ENCODE measurements at regions not wholly inside any gene's neighbourhood (a gene's known extent, or its start where the extent isn't known, plus 50 kb on each side); places are given as distances from the start of the nearest gene placed in this dataset.

DNA sequence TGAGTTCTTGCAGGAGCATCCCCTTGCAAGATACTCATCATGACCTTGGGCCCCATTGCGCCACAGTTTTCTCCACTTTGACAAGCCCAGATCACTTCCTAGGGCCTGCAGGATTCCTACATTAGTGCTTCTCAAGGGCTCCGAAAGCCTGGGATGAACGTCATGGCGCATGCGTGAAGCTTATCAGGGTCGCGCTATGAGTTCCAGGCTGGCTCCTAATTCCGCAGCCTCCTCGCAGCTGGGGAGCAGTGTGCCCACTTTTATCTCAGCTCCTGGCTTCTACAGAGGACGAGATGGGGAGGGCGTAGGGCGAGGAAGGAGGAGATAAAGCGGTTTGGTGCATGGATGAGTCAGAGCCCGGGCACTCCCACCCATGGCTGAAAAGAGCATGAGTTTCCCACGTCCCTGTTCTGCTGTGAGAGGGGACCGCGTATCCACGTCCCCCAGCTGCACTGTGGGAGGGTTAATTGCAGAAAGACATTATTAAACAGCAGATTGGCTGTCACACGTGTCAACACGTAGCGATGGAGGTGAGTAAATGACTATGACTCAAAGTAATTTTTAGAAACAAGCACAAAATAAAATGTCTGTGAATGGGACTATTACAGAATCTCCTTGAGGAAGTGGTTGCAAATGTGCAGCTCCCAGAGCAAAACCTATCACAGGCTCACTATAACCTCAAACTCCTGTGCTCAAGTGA, 72.9 kb upstream of the DSP start:
- no peak for TF ChIP-seq CTCF (IDR thresholded peaks at IDR 0.05)
- no peak for TF ChIP-seq POLR2A (IDR thresholded peaks at IDR 0.05)
- no peak for TF ChIP-seq EP300 (IDR thresholded peaks at IDR 0.05)
- intact Hi-C loops (cut with DNase I) = no loop called here
- no peaks in the 10 kb centered on the region for H3K27me3 ChIP-seq
- peak overlapping the region; percentile 20 for H3K4me3 ChIP-seq
- WGBS, 3 donors = 1 to 7% (median 1%) methylated on average over 21 of the region's 21 CpGs
- no peak overlapping the region for H3K27ac ChIP-seq
- H3K36me3 ChIP-seq = no peaks in the 10 kb centered on the region
- peak; percentile 30 to 76 (median 65) for DNase-seq
- H3K9me3 ChIP-seq = no peaks in the 10 kb centered on the region
- peaks cover 3% of the 10 kb centered on the region for H3K4me1 ChIP-seq (ENCODE audit: insufficient read depth)

DNA sequence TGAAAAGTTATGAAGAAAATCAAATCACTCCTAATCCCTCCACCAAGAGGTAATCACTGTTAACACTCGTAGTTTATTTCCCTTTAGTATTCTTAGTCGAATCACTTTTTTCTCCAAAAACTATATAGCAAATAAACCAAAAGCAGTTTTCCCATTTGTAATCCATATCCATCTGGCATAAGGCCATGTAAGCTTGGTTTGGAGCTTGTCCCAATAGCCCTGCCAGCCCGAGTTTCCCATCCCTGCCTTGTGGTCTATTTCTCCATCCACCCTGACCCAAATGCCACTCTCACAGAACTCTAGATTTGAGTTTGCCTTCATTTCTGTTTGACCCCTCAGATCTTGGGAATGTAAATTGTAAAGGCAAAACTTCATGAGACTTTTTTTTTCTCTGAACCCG, 71.8 kb upstream of the DSP start:
- WGBS, 3 donors = 30 to 38% (median 30%) methylated on average over 4 of the region's 4 CpGs
- H3K36me3 ChIP-seq = no peaks in the 10 kb centered on the region
- H3K4me1 ChIP-seq (ENCODE audit: insufficient read depth) = peaks cover 3% of the 10 kb centered on the region
- intact Hi-C loops (cut with DNase I) = no loop called here
- no peak overlapping the region for H3K4me3 ChIP-seq
- TF ChIP-seq EP300 (IDR thresholded peaks at IDR 0.05) = no peak
- no peak for TF ChIP-seq POLR2A (IDR thresholded peaks at IDR 0.05)
- no peak for TF ChIP-seq CTCF (IDR thresholded peaks at IDR 0.05)
- no peak overlapping the region for H3K27ac ChIP-seq
- no peak for DNase-seq
- no peaks in the 10 kb centered on the region for H3K27me3 ChIP-seq
- no peaks in the 10 kb centered on the region for H3K9me3 ChIP-seq

- intact Hi-C loops (cut with DNase I) = no loop called here
- Histone ChIP-seq H3K27ac (no peak overlapping the region), H3K4me1 (ENCODE audit: insufficient read depth) (peaks cover 3% of the 10 kb centered on the region), H3K27me3 (no peaks in the 10 kb centered on the region), H3K9me3 (no peaks in the 10 kb centered on the region), H3K36me3 (no peaks in the 10 kb centered on the region), H3K4me3 (no peak overlapping the region)
- no peak for TF ChIP-seq CTCF (IDR thresholded peaks at IDR 0.05)
- TF ChIP-seq EP300 (IDR thresholded peaks at IDR 0.05) = no peak
- no peak for TF ChIP-seq POLR2A (IDR thresholded peaks at IDR 0.05)
- WGBS, 3 donors = 93 to 98% (median 96%) methylated on average over 2 of the region's 2 CpGs
- DNase-seq = no peak
These were observed 70.3 kb upstream of the DSP start for GRCh38 chr6:7471171-7471570.

GRCh38 chr6:7473805-7474719, 67.4 kb upstream of the DSP start:
- 57 to 60% (median 58%) methylated on average over 7 of the region's 7 CpGs for whole genome bisulfite sequencing, 3 donors
- TF ChIP-seq CTCF (IDR thresholded peaks at IDR 0.05) = no peak
- TF ChIP-seq EP300 (IDR thresholded peaks at IDR 0.05) = no peak
- no peak for TF ChIP-seq POLR2A (IDR thresholded peaks at IDR 0.05)
- H3K9me3 ChIP-seq = no peaks in the 10 kb centered on the region
- H3K27me3 ChIP-seq = no peaks in the 10 kb centered on the region
- no peaks in the 10 kb centered on the region for H3K4me1 ChIP-seq (ENCODE audit: insufficient read depth)
- intact Hi-C loops (cut with DNase I) = no loop called here
- no peaks in the 10 kb centered on the region for H3K36me3 ChIP-seq
- DNase-seq = no peak
- H3K4me3 ChIP-seq = no peak overlapping the region
- no peak overlapping the region for H3K27ac ChIP-seq

Measured in ovary (tissue), 7 donors.